ENCODE measurements at regions not wholly inside any gene's neighbourhood (a gene's known extent, or its start where the extent isn't known, plus 50 kb on each side); places are given as distances from the start of the nearest gene placed in this dataset.
A peak's percentile ranks its signal among the peaks of the same experiment; 100 is the strongest.
"Not testable (repeated sequence)": the region's sequence is repeated elsewhere in the genome, so short reads cannot be mapped to it uniquely, and the experiment has no call there.

DNA sequence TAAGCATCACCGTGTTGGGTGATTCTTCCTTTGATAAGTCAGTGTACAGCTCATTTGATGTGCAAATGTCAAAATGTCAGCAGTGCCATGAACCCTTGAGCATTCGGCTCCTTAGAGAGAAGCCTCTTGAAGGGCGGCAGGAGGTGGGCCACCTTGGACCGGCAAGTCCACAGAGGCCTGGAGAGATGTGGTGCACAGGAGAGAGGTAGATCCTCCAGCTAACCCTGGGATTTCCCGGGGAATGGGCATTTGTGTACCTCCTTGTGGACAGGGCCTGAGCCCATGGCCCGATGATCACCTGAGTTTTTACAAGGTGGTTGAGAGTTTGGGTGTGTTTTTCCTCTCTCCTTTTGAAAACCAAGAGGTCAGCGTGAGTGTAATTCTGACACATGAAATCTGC, 133.2 kb upstream of the RCN1 start:
- Mint-ChIP-seq H3K9me3 (no peaks in the 10 kb centered on the region), H3K27ac (no peak overlapping the region), H3K36me3 (ENCODE audit: low read depth) (no peaks in the 10 kb centered on the region), H3K4me1 (ENCODE audit: low read depth) (peaks cover 2% of the 10 kb centered on the region), H3K27me3 (ENCODE audit: low read depth) (peaks cover 20% of the 10 kb centered on the region), H3K4me3 (no peak overlapping the region)

DNA sequence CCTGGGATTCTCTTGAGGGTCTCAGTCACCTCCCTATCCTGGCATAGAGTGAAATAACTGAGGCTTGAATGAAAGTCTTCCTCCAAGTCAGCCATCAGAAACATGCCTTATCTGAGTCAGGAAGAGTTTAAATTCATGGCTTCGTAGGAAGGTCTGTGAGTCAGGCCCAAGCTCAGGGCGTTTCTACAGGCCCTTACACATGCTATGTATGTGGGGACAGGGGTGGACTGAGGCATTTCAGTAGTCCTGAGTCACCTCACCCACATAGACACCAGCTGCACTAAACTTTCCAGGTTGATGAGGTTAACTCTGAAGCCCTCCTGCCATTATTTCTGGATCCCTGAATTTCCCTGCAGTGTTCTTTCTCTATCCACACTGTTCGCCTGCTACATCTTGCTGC, 134.6 kb upstream of the RCN1 start:
- no peaks in the 10 kb centered on the region for H3K9me3 Mint-ChIP-seq
- no peak overlapping the region for H3K4me3 Mint-ChIP-seq
- H3K4me1 Mint-ChIP-seq (ENCODE audit: low read depth): peaks cover 2% of the 10 kb centered on the region
- H3K27ac Mint-ChIP-seq: no peak overlapping the region
- H3K36me3 Mint-ChIP-seq (ENCODE audit: low read depth): no peaks in the 10 kb centered on the region
- H3K27me3 Mint-ChIP-seq (ENCODE audit: low read depth): peaks cover 30% of the 10 kb centered on the region

DNA sequence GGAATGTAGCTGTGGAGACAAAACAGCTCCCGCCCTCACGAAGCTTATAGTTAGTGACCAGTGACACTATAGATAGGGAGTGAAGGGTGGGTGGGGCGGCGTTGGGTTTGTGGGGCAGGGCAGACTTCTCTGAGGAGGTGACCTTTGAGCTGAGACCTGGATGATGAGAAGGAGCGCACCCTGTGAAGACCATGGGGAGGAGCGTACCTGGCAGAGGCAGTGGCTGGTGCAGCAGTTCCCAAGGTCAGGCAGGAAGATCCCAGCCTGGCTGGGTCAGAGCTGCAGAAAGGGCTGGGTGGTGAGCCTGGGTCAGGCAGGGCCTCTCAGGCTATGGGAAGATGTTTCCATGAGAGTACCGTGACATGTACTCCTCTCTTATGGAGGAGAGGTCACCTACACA, 135.0 kb upstream of the RCN1 start:
- Mint-ChIP-seq H3K4me1 (ENCODE audit: low read depth) (peaks cover 2% of the 10 kb centered on the region), H3K27ac (no peak overlapping the region), H3K4me3 (no peak overlapping the region), H3K9me3 (no peaks in the 10 kb centered on the region), H3K36me3 (ENCODE audit: low read depth) (peaks cover 2% of the 10 kb centered on the region), H3K27me3 (ENCODE audit: low read depth) (peaks cover 29% of the 10 kb centered on the region)

DNA sequence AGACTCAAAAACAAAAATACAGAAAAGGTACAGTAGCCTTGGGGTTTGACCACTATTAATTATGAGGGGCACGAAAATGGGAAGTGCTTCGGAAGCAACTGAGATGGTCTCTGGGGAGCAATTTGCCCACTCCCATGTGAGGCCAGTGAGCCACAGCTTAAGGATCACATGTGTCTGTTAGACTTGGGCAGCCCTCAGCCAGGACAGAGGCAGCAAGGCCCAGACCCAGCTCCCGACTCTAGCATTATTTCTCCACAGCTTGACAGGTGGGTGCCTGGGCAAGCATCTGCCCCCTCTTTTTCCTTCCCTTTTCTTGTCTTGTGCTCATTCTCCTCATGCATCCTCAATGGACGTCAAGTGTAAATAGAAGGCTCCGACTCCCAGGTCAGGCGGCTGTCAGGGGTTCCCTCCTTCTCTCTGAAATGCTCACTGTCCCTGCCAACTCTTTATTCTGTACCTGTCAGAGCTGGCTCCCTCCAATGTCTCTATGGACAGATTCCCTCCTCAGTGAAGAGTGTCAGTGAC, 137.0 kb upstream of the RCN1 start:
- Mint-ChIP-seq H3K4me1 (ENCODE audit: low read depth) (peaks cover 15% of the 10 kb centered on the region), H3K4me3 (no peak overlapping the region), H3K9me3 (no peaks in the 10 kb centered on the region), H3K27ac (no peak overlapping the region), H3K36me3 (ENCODE audit: low read depth) (peaks cover 7% of the 10 kb centered on the region), H3K27me3 (ENCODE audit: low read depth) (peaks cover 28% of the 10 kb centered on the region)

DNA sequence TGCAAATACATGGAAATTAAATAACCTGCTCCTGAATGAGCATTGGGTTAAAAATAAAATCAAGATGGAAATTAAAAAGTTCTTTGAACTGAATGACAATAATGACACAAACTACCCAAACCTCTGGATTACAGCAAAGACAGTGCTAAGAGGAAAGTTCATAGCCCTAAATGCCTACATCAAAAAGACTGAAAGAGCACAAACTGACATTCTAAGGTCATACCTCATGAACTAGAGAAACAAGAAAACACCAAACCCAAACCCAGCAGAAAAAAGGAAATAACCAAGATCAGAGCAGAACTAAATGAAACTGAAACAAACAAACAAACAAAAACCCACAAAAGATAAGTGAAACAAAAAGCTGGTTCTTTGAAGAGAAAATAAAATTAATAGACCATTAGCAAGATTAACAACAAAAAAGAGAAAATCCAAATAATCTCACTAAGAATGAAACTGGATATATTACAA, 138.6 kb upstream of the PAX6 start:
- Mint-ChIP-seq H3K4me1 (ENCODE audit: low read depth) (peaks cover 25% of the 10 kb centered on the region), H3K4me3 (peak overlapping the region; percentile 17), H3K27ac (peak overlapping the region; percentile 64), H3K27me3 (ENCODE audit: low read depth) (peaks cover 30% of the 10 kb centered on the region), H3K36me3 (ENCODE audit: low read depth) (peaks cover 15% of the 10 kb centered on the region)
- not testable (repeated sequence) for H3K9me3 Mint-ChIP-seq

DNA sequence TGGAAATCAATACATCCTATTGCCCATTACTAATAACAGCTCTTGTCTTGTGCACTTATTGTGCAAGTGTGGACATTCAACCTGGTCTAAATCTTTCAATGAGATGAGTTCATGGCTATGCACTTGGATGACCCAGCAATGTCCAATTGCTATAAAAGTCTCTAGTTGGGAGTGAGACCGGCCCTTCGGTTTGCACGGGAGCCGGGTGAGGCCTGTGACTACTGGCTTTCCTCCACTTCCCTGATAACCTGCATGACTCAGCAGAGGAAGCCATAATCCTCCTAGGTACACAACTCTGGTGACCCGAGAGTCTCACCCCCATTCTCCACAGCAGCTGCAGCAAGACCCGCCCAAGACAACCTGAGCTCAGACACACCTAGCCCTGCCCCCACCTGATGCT, 135.9 kb upstream of the PAX6 start:
- peaks cover 9% of the 10 kb centered on the region for H3K9me3 Mint-ChIP-seq
- H3K4me3 Mint-ChIP-seq: no peak overlapping the region
- H3K36me3 Mint-ChIP-seq (ENCODE audit: low read depth): peaks cover 15% of the 10 kb centered on the region
- H3K4me1 Mint-ChIP-seq (ENCODE audit: low read depth): peaks cover 44% of the 10 kb centered on the region
- H3K27ac Mint-ChIP-seq: no peak overlapping the region
- peaks cover 21% of the 10 kb centered on the region for H3K27me3 Mint-ChIP-seq (ENCODE audit: low read depth)

DNA sequence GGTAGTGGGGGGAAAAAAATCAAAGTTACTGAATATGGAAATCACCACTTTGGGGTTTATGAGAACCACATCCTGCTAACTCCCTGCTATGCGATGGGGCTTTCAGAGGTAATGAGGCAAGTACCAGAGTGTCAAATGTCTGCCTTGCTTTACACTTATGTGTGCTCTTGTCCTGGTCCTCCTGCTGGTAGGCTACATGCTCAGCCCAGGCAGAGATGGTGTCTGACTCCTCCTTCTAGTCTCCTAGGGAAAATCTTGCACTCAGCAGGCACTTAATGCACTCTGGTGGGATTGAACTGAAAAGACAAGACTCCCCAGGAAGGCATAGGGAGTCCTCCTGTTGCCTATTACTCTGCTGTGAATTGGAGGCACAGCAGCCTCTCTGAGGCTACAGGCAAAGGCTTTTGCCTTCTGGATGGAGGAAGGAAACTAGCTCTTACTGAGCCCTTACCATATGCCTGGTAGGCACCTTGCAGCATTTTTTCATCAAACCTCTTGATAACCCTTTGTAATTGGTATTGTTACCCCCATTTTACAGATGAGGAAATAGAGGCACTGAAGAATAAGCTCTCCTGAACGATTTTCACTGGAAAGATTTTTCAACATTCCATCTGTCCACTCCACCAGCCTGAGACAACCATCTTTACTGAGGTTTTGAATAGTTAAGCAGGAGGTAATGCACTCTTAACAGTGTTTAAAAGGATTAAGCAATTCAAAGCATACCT, 132.1 kb upstream of the PAX6 start:
- Mint-ChIP-seq H3K27me3 (ENCODE audit: low read depth) (peaks cover 37% of the 10 kb centered on the region), H3K9me3 (peaks cover 8% of the 10 kb centered on the region), H3K4me1 (ENCODE audit: low read depth) (peaks cover 25% of the 10 kb centered on the region), H3K36me3 (ENCODE audit: low read depth) (peaks cover 8% of the 10 kb centered on the region), H3K4me3 (no peak overlapping the region), H3K27ac (peak overlapping the region; percentile 76)

DNA sequence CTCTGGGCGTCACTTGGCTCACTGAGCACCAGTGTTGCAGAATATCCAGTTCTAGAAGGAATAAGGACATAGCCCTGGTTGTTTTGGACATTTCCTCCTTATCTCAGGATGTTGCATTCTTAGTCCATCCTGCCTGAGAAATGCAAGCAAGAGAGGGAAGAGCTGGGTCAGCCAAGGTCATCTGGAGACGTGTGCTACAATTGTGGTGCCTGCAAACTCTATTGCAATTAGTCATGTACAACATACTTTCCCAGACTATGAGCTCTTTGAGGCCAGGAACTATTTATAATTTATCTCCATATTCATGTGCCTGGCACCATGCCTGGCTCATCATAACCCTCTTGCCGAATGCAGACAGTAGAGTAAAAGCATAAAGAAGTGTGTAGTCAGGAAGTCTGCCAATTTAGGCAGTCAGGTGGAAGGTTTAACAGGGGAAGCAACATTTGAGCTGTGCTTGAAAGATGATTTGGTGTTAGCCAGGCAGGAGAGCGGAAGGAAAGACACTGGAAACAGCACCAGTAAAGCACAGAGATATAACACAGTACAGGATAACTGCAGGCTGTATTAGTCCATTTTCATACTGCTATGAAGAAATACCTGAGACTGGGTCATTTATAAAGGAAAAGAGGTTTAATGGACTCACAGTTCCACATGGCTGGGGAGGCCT, 129.4 kb upstream of the PAX6 start:
- Mint-ChIP-seq H3K27ac (no peak overlapping the region), H3K4me3 (no peak overlapping the region), H3K9me3 (no peaks in the 10 kb centered on the region), H3K27me3 (ENCODE audit: low read depth) (peaks cover 46% of the 10 kb centered on the region), H3K36me3 (ENCODE audit: low read depth) (no peaks in the 10 kb centered on the region), H3K4me1 (ENCODE audit: low read depth) (peaks cover 18% of the 10 kb centered on the region)

DNA sequence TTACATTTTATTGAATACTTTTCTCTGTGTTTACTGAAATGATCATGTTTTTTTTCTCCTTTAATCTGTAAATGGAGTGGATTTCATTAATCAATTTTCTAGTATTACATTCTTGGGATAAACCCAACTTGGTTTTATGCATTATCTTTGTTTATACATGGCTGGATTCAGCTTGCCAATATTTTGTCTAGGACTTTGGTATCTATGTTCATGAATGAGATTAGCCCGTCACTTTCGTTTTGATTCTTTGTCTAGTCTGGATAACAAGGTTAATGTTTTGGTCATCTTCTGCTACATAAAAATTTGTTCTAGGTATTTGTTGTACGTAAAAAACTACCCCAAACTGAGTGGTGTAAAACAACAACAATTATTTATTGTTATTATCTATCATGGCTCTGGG, 127.9 kb upstream of the PAX6 start:
- peaks cover 15% of the 10 kb centered on the region for H3K4me1 Mint-ChIP-seq (ENCODE audit: low read depth)
- H3K27me3 Mint-ChIP-seq (ENCODE audit: low read depth): peaks cover 42% of the 10 kb centered on the region
- H3K36me3 Mint-ChIP-seq (ENCODE audit: low read depth): no peaks in the 10 kb centered on the region
- H3K4me3 Mint-ChIP-seq: no peak overlapping the region
- no peaks in the 10 kb centered on the region for H3K9me3 Mint-ChIP-seq
- no peak overlapping the region for H3K27ac Mint-ChIP-seq

DNA sequence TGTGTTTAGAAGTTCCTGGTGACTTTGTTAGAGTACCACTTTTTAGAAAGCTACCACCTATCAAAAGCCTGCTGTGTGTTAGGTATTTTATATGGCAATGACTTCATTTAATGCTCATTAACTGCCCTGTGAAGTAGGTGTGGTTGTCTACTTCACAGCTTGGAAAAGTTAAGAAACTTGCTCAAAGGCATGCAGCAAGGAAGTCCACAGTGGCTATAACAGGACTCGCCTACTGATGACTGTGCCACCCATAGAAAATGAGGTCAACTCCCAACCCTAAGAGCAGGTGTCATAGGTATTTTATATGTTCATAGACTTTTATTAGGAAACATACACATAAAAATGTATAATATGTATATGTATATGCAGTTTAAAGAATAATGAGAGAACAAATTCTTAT, 125.2 kb upstream of the PAX6 start:
- H3K4me1 Mint-ChIP-seq (ENCODE audit: low read depth): no peaks in the 10 kb centered on the region
- no peak overlapping the region for H3K27ac Mint-ChIP-seq
- no peaks in the 10 kb centered on the region for H3K9me3 Mint-ChIP-seq
- H3K36me3 Mint-ChIP-seq (ENCODE audit: low read depth): no peaks in the 10 kb centered on the region
- H3K4me3 Mint-ChIP-seq: no peak overlapping the region
- H3K27me3 Mint-ChIP-seq (ENCODE audit: low read depth): peaks cover 52% of the 10 kb centered on the region

DNA sequence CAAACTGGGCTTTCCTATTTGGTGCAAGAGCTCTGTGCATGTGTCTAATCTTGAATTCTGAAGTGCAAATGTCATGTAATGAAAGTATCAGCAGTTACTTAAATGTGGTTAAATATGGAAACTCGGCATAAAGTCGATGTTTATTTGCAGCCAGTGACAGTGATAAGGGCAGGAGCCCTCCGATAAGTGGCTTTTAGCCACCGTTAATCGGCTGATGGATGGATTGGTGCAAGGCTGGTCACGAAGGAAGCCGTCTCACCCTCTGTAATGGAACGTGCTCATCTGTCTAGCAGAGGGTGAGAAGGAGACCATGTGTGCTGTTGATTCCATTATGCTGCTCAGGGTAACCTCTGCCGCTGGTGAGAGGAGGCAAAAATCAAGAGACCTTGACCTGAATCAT, 121.8 kb upstream of the PAX6 start:
- H3K27ac Mint-ChIP-seq: no peak overlapping the region
- H3K27me3 Mint-ChIP-seq (ENCODE audit: low read depth): peaks cover 39% of the 10 kb centered on the region
- no peaks in the 10 kb centered on the region for H3K4me1 Mint-ChIP-seq (ENCODE audit: low read depth)
- no peaks in the 10 kb centered on the region for H3K9me3 Mint-ChIP-seq
- no peaks in the 10 kb centered on the region for H3K36me3 Mint-ChIP-seq (ENCODE audit: low read depth)
- no peak overlapping the region for H3K4me3 Mint-ChIP-seq

DNA sequence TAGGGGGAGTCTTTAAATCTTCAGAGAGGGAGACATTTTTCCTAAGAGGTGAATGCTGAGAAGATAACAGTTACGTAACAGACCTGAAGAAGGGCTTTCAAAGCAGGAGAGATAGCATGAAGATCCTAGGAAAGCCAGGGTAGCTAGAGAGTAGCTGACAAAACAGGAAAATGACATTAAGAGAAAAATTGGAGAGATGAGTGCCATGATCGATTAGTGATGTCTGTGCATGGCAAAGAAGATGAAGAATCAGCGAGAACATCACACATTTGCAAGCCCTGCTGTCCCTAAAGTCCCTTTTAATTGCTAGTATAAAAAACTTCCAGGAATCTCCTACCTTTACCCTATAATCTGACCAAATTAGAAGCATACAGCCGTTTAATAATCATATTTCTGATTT, 116.9 kb upstream of the PAX6 start:
- Mint-ChIP-seq H3K4me3 (no peak overlapping the region), H3K36me3 (ENCODE audit: low read depth) (no peaks in the 10 kb centered on the region), H3K9me3 (no peaks in the 10 kb centered on the region), H3K27me3 (ENCODE audit: low read depth) (peaks cover 40% of the 10 kb centered on the region), H3K4me1 (ENCODE audit: low read depth) (no peaks in the 10 kb centered on the region), H3K27ac (no peak overlapping the region)

DNA sequence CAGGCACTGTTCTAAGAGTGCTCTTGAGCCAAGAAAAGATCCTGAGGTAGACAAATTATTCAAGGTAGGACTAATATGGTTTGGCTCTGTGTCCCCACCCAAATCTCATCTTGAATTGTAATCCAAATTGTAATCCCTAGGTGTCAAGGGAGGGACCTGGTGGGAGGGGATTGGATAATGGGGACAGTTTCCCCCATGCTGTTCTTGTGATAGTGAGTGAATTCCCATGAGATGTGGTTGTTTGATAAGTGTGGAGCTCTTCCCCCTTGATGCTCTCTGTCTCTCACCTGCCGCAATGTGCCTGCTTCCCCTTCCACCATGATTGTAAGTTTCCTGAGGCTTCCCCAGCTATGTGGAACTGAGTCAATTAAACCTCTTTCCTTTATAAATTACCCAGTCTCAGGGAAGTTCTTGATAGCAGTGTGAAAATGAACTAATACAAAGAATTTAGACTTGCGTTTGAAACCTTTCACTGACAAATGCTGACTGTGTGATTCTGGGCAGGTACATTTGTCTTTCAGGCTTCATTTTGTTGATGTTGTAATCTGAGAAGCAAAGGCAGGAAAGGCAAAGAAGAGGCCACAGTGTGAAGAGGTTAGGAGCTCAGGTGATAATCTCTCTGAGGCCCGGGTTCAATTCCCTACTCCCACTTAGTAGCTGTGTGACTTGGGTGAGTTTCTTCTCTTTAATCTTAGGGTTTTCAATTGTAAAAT, 115.8 kb upstream of the PAX6 start:
- H3K27me3 Mint-ChIP-seq (ENCODE audit: low read depth): peaks cover 34% of the 10 kb centered on the region
- no peaks in the 10 kb centered on the region for H3K9me3 Mint-ChIP-seq
- no peaks in the 10 kb centered on the region for H3K36me3 Mint-ChIP-seq (ENCODE audit: low read depth)
- H3K27ac Mint-ChIP-seq: no peak overlapping the region
- no peaks in the 10 kb centered on the region for H3K4me1 Mint-ChIP-seq (ENCODE audit: low read depth)
- H3K4me3 Mint-ChIP-seq: no peak overlapping the region

DNA sequence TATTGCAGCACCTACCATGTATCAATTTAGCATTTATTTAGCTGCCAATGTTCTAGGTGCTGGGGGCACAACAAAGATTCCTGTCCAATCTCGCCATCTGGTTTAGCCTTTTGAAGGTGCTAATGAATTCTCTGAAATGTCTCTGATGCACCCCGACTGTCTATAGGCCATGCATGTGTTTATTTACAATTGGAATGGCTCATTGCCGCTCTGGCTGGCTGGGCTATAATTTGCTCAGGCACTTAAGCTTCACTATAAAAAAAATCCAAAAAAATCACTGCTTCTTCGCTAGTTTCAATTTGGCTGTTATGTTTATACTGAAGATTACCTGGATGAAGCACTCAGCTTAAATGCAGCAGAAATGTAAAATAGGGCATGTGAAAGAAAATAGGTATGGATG, 115.0 kb upstream of the PAX6 start:
- H3K4me1 Mint-ChIP-seq (ENCODE audit: low read depth): no peaks in the 10 kb centered on the region
- H3K27ac Mint-ChIP-seq: no peak overlapping the region
- no peaks in the 10 kb centered on the region for H3K36me3 Mint-ChIP-seq (ENCODE audit: low read depth)
- no peak overlapping the region for H3K4me3 Mint-ChIP-seq
- H3K9me3 Mint-ChIP-seq: no peaks in the 10 kb centered on the region
- peaks cover 36% of the 10 kb centered on the region for H3K27me3 Mint-ChIP-seq (ENCODE audit: low read depth)

DNA sequence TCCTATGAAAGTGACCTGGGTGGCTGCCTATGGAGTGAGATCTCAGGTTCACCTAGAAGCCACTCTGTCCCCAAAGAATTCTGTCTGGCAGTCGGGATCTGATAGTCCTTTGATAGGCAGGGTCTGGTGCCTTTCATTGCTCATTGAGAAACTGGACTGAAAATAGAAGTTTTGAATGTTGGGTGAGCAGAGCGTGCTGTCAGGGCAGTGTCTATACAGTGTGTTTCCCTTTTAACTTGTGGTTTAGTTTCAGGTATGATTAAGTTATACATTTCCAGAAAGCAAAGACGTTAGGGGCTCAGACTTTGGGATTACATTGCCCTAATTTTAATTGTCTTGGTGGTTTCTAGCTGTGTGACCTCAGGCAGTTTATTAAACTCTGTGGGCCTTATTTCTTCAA, 111.3 kb upstream of the PAX6 start:
- Mint-ChIP-seq H3K36me3 (ENCODE audit: low read depth) (no peaks in the 10 kb centered on the region), H3K27me3 (ENCODE audit: low read depth) (peaks cover 21% of the 10 kb centered on the region), H3K9me3 (no peaks in the 10 kb centered on the region), H3K27ac (no peak overlapping the region), H3K4me3 (no peak overlapping the region), H3K4me1 (ENCODE audit: low read depth) (no peaks in the 10 kb centered on the region)
